ENCODE measurements at regions not wholly inside any gene's neighbourhood (a gene's known extent, or its start where the extent isn't known, plus 50 kb on each side); places are given as distances from the start of the nearest gene placed in this dataset.

GRCh38 chr5:133797167-133797566 is 171.3 kb downstream of the C5orf15 start:
- no peak for DNase-seq

DNA sequence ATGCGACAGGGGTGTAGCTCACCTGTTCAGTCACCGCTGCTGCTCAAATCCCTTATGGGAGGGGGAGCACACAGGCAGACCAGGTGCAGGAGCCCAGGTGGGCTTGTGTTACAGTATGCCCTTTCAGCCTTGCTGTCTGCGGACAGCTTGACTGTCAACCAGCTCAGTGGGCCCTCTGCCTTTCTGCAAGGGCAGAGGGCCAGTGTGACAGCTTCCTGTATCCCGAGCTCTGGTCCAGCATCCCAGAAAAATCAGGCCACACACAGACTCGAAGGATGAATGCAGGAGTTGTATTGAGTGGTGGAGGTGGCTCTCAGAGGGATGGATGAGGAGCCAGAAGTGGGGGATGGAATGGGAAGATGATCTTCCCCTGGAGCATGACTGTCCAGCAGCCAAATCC is 172.2 kb downstream of the C5orf15 start:
- no peak for DNase-seq

DNA sequence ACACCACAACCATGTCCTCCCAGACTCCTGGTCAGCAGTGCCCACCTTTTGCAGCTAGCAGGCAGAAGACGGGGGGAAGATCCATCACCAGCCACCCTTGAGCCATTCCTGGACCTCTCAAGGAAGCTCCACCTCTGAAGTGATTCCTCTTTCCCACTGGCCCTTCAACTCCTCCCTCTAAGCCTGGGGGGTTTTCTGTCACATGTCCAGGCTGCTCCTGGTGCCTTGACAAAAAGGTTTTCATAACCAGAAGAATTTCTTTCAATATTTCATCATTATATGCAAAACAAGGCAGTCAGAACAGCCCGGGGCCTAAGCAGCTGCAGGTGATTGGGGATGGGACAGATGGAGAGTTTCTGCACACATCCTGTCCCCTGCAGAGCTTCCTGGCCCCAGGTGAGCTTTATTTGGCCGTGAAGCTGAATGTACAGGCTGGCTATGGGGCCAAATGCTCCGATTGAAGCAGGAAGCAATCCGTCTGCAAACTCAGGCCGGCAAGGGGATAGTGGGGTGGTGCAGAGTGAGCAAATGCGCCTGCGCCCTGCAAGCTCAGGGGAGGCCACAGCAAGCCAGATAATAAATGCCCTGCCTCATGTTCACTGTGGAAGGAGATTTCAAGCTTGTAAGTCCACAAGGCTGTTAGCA is 173.5 kb downstream of the C5orf15 start:
- no peak for DNase-seq

- DNase-seq: no peak
Measured at GRCh38 chr5:133793756-133794465, 174.5 kb downstream of the C5orf15 start.

GRCh38 chr5:133792655-133793054 is 175.8 kb downstream of the C5orf15 start:
- no peak for DNase-seq

GRCh38 chr5:133792024-133792423 is 176.4 kb downstream of the C5orf15 start:
- no peak for DNase-seq

DNA sequence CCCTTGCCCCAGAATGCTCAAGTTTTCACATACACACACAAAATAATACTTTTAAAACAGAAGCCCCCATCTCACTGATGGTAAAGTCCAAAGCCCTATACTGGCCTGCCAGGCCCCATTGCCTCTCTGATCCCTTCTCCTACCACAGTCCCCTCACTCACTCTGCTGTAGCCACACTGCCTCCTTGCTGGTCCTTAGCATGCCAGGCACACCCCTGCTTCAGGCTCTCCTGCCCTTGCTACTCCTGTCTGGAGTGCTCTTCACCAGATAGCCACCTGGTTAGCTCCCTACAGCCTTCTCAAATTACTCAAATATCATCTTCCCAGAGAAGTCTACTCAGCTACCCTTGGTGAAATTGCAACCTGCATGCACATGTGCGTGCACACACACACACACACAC is 177.5 kb downstream of the C5orf15 start:
- no peak for DNase-seq

DNA sequence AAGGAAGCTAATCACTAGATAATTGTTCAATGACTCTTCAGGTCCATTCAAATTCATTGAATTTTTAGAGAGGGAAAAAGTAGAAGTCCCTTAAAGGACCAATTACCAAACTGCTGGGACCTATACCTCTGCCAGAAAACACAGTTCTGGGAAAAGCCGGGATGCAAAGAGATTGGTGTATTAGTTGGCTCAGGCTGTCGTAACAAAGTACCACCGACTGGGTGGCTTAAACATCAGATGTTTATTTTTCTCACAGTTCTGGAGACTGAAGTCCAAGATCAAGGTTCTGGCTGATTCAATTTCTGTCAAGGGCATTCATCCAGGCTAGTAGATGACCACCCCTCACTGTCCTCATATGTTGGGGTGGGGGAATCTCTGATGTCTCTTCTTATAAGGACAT is 177.1 kb upstream of the FSTL4 start:
- DNase-seq: no peak

DNA sequence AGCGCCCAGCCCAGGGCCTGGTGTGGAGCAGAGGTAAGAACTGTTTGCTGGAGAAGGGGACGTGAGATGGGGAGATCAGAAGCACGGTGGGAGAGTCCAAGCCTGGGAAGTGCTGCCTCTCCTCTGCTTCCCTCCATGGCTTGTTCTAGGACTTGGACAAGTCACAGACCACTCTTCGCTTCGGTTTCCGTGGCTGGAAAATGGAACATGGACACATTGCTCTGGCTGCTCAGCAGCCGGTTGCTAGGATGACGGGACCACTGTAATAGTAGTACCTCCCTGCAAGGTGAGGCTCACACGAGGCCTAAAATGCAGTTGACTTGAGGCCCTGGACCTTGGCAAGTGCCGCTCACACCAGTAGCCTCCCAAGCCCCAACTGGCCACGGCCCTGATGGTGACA is 175.8 kb upstream of the FSTL4 start:
- no peak for DNase-seq

DNA sequence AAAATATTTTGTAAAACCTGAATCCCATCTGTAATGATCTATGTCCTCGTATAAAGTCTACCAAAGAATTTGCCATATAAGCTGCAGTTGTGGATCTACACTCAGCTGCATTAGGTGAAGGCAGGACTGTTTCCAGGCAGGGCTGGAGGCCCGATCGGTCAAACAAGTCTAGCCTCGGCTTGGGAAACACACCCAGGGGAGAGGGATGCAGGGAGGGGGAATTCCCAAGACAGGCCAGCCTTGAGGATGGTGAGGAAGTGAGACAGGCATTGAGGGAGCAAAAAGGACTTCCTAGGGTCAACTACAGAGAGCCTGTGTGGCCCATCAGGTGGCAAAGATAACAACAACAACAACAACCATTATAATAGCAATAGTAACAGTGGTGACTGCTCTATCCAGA is 174.1 kb upstream of the FSTL4 start:
- DNase-seq: no peak

GRCh38 chr5:133785182-133785581 is 172.8 kb upstream of the FSTL4 start:
- no peak for DNase-seq

- DNase-seq: no peak
Measured at GRCh38 chr5:133783481-133783880, 171.1 kb upstream of the FSTL4 start.

GRCh38 chr5:133782736-133783135 is 170.4 kb upstream of the FSTL4 start:
- no peak for DNase-seq

- DNase-seq: no peak
Measured at GRCh38 chr5:133781436-133782225, 169.3 kb upstream of the FSTL4 start.

- DNase-seq: no peak
Measured at GRCh38 chr5:133780619-133781280, 168.4 kb upstream of the FSTL4 start.

- no peak for DNase-seq
Measured at GRCh38 chr5:133779828-133780475, 167.6 kb upstream of the FSTL4 start.

DNA sequence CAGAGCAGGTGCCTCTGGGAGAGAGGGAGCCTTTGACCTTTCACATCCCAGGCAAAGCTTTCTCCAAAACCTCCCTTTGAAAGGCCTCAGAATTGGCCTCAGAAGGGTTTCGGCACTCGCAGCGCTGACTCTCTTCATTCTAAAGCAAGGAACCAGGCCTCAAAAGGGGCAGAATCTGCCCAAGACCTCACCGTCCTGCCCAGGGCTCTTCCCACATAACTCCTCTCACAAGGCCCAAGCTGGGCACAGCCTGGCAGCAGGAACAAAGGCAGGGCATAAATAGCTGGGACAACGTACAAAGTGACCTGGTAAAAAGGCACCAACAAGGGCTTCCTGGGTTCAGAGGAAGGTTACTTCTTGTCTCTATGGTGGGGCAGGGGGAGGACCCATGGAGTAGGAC is 166.3 kb upstream of the FSTL4 start:
- DNase-seq: no peak

GRCh38 chr5:133777951-133778350 is 165.6 kb upstream of the FSTL4 start:
- no peak for DNase-seq

DNA sequence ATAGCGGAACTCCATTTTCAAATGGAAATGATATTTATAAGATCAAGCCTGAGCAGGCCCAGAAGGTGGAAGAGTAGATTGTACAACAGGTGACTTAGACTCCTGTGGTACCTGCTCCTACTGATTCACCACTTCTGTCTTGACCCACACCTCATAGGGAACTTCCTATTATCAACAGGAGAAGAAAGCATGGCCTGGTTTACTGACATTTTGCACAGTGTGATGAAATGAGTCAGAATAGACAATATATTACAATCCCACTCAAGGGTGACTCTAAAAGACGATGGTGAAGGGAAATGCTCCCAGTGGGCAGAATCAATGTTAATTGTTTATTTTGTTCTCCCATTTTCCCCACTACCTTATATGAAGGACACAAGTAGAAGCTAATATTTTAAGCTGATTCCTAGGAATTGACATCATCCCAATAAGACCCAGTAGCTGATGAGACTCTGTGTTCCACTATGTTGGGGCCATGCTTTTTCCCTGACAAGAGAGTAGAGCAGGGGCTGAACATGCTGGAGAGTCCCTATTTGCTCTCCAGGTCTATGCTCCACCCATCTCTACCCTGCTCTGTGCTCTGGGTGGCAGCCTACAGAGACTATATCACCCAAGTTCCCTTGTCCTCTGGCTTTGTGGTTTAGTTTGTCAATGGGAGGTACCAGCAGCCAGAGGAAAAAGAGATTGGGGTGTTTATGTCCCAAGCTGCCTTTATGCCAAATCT is 163.4 kb upstream of the FSTL4 start:
- no peak for DNase-seq

DNA sequence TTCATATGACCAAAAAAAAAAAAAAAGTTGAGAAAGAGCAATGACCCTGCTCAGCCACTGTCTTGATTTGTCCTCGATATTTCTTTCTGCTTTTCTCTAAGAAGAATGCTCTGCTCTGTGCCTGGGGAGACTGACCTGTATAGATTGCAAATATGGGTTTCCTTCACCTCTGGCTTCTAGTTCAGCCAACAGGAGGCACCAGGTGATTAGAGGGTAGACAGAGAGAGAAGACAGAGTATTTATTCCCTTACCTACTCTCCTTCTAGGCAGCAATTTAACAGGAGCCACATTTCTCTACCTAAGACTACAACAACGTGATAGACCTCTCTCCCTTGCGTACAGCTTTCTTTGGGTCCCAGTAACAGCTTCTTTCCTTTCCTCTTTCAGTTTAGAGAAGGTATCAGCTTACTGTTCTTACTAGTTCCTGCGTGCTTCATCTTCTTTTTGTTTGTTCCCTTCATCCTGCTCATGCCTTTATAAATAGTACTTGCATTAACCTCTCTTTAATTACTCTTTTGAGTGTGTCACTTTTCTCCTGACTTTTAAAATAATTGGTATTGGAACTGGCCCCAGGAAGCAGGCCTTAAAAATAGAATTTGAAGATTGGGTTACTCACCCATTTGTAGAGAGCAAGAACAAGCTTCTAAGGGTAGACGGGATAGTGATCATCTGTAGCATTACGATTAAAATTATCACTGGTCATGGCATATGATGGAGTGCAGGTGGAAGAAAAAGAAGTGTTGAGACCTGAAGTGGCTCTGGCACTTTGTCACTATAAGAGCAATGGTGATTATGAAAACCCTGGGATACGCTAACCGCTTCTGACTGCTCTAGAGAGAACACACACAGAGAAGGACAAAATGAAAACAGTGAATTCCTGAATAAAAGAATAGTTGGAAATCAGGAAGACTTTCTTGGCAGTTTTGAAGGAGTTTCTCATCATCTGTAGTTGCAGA is 161.2 kb upstream of the FSTL4 start:
- no peak for DNase-seq
